IPS DF 4.7 (cell line): ENCODE measurements at regions not wholly inside any gene's neighbourhood (a gene's known extent, or its start where the extent isn't known, plus 50 kb on each side); places are given as distances from the start of the nearest gene placed in this dataset.
"Not testable (repeated sequence)": the region's sequence is repeated elsewhere in the genome, so short reads cannot be mapped to it uniquely, and the experiment has no call there.

Experiments used
- DNase-seq: peaks from one replicate; pipeline ENCODE4 v3.0.0-alpha.2; 2013; ENCODE audit warnings: low spot score; ENCODE audit errors: extremely low read depth

- DNase-seq, result no peak
Observed at GRCh38 chr11:67776852-67777520, 102.6 kb upstream of the ALDH3B2 start.

- DNase-seq, result not testable (repeated sequence)
Observed at GRCh38 chr11:67774175-67774574, 99.8 kb upstream of the ALDH3B2 start.

GRCh38 chr11:67768001-67768730 is 93.7 kb upstream of the ALDH3B2 start:
- not testable (repeated sequence) for DNase-seq

GRCh38 chr11:67761211-67761610 is 86.8 kb upstream of the ALDH3B2 start:
- DNase-seq, result not testable (repeated sequence)

GRCh38 chr11:67759321-67759720 is 84.9 kb upstream of the ALDH3B2 start:
- not testable (repeated sequence) for DNase-seq

- not testable (repeated sequence) for DNase-seq
Observed at GRCh38 chr11:67758467-67758866, 84.0 kb upstream of the ALDH3B2 start.

GRCh38 chr11:67758009-67758408 is 83.6 kb upstream of the ALDH3B2 start:
- DNase-seq, result not testable (repeated sequence)

- DNase-seq, result not testable (repeated sequence)
Observed at GRCh38 chr11:67753820-67754219, 79.4 kb upstream of the ALDH3B2 start.

GRCh38 chr11:67745181-67745726 is 70.8 kb upstream of the ALDH3B2 start:
- DNase-seq, result no peak

GRCh38 chr11:67744231-67744630 is 69.8 kb upstream of the ALDH3B2 start:
- not testable (repeated sequence) for DNase-seq

- DNase-seq, result not testable (repeated sequence)
Observed at GRCh38 chr11:67738231-67738630, 63.8 kb upstream of the ALDH3B2 start.

- not testable (repeated sequence) for DNase-seq
Observed at GRCh38 chr11:67737562-67738080, 63.2 kb upstream of the ALDH3B2 start.

- DNase-seq, result no peak
Observed at GRCh38 chr11:67732045-67732787, 57.8 kb upstream of the ALDH3B2 start.

- DNase-seq, result no peak
Observed at GRCh38 chr11:67731583-67731982, 57.2 kb upstream of the ALDH3B2 start.

- DNase-seq, result not testable (repeated sequence)
Observed at GRCh38 chr11:67728163-67728571, 53.7 kb upstream of the ALDH3B2 start.

- DNase-seq, result not testable (repeated sequence)
Observed at GRCh38 chr11:67727066-67728040, 52.9 kb upstream of the ALDH3B2 start.
